Vagina (tissue), 2 donors: ENCODE measurements at regions not wholly inside any gene's neighbourhood (a gene's known extent, or its start where the extent isn't known, plus 50 kb on each side); places are given as distances from the start of the nearest gene placed in this dataset.

Experiments
- DNase-seq, 2 donors: peaks; one replicate each; pipeline ENCODE4 v3.0.0-alpha.2; 2017; ENCODE audit errors: extremely low spot score in 2 of 2
- H3K27ac ChIP-seq: fragments of 200-600 bp; sonication (generic); one replicate; pipeline ENCODE4 v1.5.1; 2019
- H3K27me3 ChIP-seq: fragments of 200-600 bp; sonication (generic); one replicate; pipeline ENCODE4 v1.5.1; 2019
- H3K36me3 ChIP-seq, 2 donors: fragments of 200-600 bp; sonication (generic); one replicate each; pipeline ENCODE4 v1.5.1; 2017 to 2019
- H3K4me1 ChIP-seq: fragments of 200-600 bp; sonication (generic); one replicate; pipeline ENCODE4 v1.5.1; 2019
- H3K4me3 ChIP-seq, 2 donors: fragments of 200-600 bp; sonication (generic); 1 replicate in 1 of 2; 2 replicates in 1 of 2; pipeline ENCODE4 v1.5.1; 2016 to 2019
- H3K9me3 ChIP-seq: fragments of 200-600 bp; sonication (generic); one replicate; pipeline ENCODE4 v1.5.1; 2019
- CTCF ChIP-seq, 3 experiments: fragments of 450-650 bp in 2 of 3; fragments of 200-600 bp in 1 of 3; sonication (generic) in 1 of 3; IDR thresholded peaks; one replicate each; pipeline ENCODE4 v1.5.1; 2017 to 2019; ENCODE audit warnings: antibody characterized with exemption in 3 of 3, mild to moderate bottlenecking in 2 of 3, moderate library complexity in 2 of 3
- POLR2A ChIP-seq, 2 donors: fragments of 450-650 bp; IDR thresholded peaks; one replicate each; pipeline ENCODE4 v1.6.1; 2017; ENCODE audit warnings: antibody characterized with exemption in 2 of 2, mild to moderate bottlenecking in 2 of 2, moderate library complexity in 2 of 2
- POLR2AphosphoS5 ChIP-seq, 2 donors: sonication (generic); formaldehyde crosslinking; IDR thresholded peaks; one replicate each; pipeline ENCODE4 v1.9.0; 2017; ENCODE audit warnings: antibody characterized with exemption in 2 of 2, mild to moderate bottlenecking in 2 of 2, low read depth in 1 of 2; ENCODE audit not compliant: insufficient read depth in 1 of 2
- intact Hi-C: fragments of 100-400 bp; cut with DNase I; formaldehyde crosslinking; loops from one replicate; pipeline ENCODE4 v1.15.1; 2023

- Histone ChIP-seq H3K36me3 (no peaks in the 10 kb centered on the region), H3K27ac (no peak overlapping the region), H3K9me3 (no peaks in the 10 kb centered on the region), H3K4me3 (no peak overlapping the region), H3K27me3 (no peaks in the 10 kb centered on the region), H3K4me1 (no peaks in the 10 kb centered on the region)
- intact Hi-C loops = no loop called here
- DNase-seq = no peak
- TF ChIP-seq POLR2A (IDR thresholded peaks at IDR 0.05) = no peak
- no peak for TF ChIP-seq CTCF (IDR thresholded peaks at IDR 0.05)
- TF ChIP-seq POLR2AphosphoS5 (IDR thresholded peaks at IDR 0.05; ENCODE audit: insufficient read depth in 1 of 2, low read depth in 1 of 2) = no peak
Measured at GRCh38 chr4:38396091-38396490, 267.9 kb upstream of the KLF3 start.

GRCh38 chr4:38396845-38397547 lies 267.0 kb upstream of the KLF3 start:
- intact Hi-C loops = no loop called here
- Histone ChIP-seq H3K9me3 (no peaks in the 10 kb centered on the region), H3K4me3 (no peak overlapping the region), H3K4me1 (no peaks in the 10 kb centered on the region), H3K27me3 (no peaks in the 10 kb centered on the region), H3K27ac (no peak overlapping the region), H3K36me3 (no peaks in the 10 kb centered on the region)
- DNase-seq = no peak
- TF ChIP-seq CTCF (IDR thresholded peaks at IDR 0.05) (no peak), POLR2A (IDR thresholded peaks at IDR 0.05) (no peak), POLR2AphosphoS5 (IDR thresholded peaks at IDR 0.05; ENCODE audit: insufficient read depth in 1 of 2, low read depth in 1 of 2) (no peak)

- Histone ChIP-seq H3K9me3 (no peaks in the 10 kb centered on the region), H3K36me3 (no peaks in the 10 kb centered on the region), H3K4me1 (no peaks in the 10 kb centered on the region), H3K27ac (no peak overlapping the region), H3K4me3 (no peak overlapping the region), H3K27me3 (no peaks in the 10 kb centered on the region)
- no peak for DNase-seq
- intact Hi-C loops = no loop called here
- TF ChIP-seq POLR2A (IDR thresholded peaks at IDR 0.05) = no peak
- TF ChIP-seq POLR2AphosphoS5 (IDR thresholded peaks at IDR 0.05; ENCODE audit: insufficient read depth in 1 of 2, low read depth in 1 of 2) = no peak
- TF ChIP-seq CTCF (IDR thresholded peaks at IDR 0.05) = no peak
Measured at GRCh38 chr4:38400946-38401345, 263.1 kb upstream of the KLF3 start.

- DNase-seq = no peak
- no peaks in the 10 kb centered on the region for H3K27me3 ChIP-seq
- intact Hi-C loops = loop anchor here (5.0 kb wide), 1 partner anchor 1936 kb away; no protein-coding TSS in a partner anchor
- no peak overlapping the region for H3K27ac ChIP-seq
- H3K4me3 ChIP-seq = no peak overlapping the region
- no peaks in the 10 kb centered on the region for H3K4me1 ChIP-seq
- H3K36me3 ChIP-seq = no peaks in the 10 kb centered on the region
- TF ChIP-seq POLR2A (IDR thresholded peaks at IDR 0.05) (no peak), CTCF (IDR thresholded peaks at IDR 0.05) (no peak), POLR2AphosphoS5 (IDR thresholded peaks at IDR 0.05; ENCODE audit: insufficient read depth in 1 of 2, low read depth in 1 of 2) (no peak)
- no peaks in the 10 kb centered on the region for H3K9me3 ChIP-seq
Measured at GRCh38 chr4:38406243-38406642, 257.8 kb upstream of the KLF3 start.

GRCh38 chr4:38409852-38410251 lies 254.1 kb upstream of the KLF3 start:
- Histone ChIP-seq H3K4me3 (no peak overlapping the region), H3K9me3 (no peaks in the 10 kb centered on the region), H3K27ac (no peak overlapping the region), H3K36me3 (no peaks in the 10 kb centered on the region), H3K27me3 (no peaks in the 10 kb centered on the region), H3K4me1 (no peaks in the 10 kb centered on the region)
- intact Hi-C loops = loop anchor here (5.0 kb wide), 1 partner anchor 1932 kb away; no protein-coding TSS in a partner anchor
- DNase-seq = no peak
- no peak for TF ChIP-seq CTCF (IDR thresholded peaks at IDR 0.05)
- no peak for TF ChIP-seq POLR2A (IDR thresholded peaks at IDR 0.05)
- no peak for TF ChIP-seq POLR2AphosphoS5 (IDR thresholded peaks at IDR 0.05; ENCODE audit: insufficient read depth in 1 of 2, low read depth in 1 of 2)
